ENCODE measurements at regions not wholly inside any gene's neighbourhood (a gene's known extent, or its start where the extent isn't known, plus 50 kb on each side); places are given as distances from the start of the nearest gene placed in this dataset.

DNA sequence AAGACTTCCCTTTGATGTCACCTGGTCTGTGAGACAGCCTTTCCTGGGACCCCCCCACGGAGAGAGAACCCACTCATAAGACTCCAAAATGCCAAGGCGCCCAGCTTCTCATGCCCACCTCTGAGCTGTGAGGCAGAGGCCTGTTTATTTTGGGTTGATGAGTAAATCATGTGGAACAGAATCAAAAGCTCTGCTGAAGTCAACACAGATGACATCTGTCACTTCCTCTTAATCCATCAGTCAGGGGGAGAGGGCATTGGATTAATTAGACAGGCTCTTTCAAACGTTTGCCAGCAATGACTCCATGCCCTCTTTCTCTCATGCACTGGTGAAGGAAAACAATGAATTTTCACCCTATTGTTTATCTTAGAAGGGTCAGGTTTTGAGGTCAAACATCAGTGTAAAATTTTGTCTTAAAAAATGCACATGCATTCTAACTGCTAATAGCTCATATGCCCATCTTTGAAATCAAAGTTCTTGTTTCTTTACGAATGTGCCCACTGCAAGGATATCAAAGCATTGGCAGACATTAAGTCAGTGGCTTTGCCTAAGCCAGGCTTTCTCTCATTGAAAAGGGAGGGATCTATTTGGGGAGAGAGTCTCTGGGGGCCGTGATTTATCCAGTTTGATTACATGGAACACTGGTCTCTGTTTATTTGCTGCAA lies 184.1 kb downstream of the ACKR3 start:
- H3K4me3 ChIP-seq (replicated peaks; ENCODE audit: low read depth, low read length): no peak overlapping the region
- no peak for DNase-seq (ENCODE audit: low read depth)
- no peak for TF ChIP-seq CTCF (IDR thresholded peaks at IDR 0.05; ENCODE audit: low read length, missing control alignments)

DNA sequence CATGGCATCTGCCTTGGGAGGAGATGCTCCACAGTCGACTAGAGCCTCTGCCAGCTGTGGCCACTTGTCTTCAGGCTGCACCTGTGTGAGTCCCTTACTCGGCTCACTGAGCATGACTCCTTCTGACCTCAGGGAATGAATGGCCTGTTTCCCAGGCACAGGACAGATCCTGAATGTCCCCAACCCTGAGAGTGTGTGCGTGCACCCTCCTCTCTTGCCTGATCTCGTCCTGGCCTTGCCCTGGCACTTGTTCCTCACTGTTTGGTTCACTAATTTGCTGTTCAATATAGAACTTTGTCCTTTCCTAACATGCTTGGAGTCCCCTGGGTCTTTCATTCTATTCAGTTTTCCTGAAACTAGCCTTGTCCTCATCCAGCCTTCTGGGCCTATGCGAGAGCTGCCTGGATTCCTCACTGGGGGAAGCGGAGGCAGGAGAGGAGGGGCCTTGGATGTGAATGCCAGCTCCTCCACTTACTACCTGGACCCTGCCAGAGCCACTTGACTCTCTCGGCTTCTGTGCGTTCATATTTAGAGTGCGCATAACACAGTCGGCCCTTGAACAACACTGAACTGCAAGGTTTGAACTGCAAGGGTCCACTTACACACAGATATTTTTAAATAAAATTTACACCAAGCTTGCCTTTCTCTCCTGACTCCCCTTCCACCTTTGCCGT lies 184.8 kb downstream of the ACKR3 start:
- H3K4me3 ChIP-seq (replicated peaks; ENCODE audit: low read depth, low read length): no peak overlapping the region
- DNase-seq (ENCODE audit: low read depth): no peak
- no peak for TF ChIP-seq CTCF (IDR thresholded peaks at IDR 0.05; ENCODE audit: low read length, missing control alignments)

DNA sequence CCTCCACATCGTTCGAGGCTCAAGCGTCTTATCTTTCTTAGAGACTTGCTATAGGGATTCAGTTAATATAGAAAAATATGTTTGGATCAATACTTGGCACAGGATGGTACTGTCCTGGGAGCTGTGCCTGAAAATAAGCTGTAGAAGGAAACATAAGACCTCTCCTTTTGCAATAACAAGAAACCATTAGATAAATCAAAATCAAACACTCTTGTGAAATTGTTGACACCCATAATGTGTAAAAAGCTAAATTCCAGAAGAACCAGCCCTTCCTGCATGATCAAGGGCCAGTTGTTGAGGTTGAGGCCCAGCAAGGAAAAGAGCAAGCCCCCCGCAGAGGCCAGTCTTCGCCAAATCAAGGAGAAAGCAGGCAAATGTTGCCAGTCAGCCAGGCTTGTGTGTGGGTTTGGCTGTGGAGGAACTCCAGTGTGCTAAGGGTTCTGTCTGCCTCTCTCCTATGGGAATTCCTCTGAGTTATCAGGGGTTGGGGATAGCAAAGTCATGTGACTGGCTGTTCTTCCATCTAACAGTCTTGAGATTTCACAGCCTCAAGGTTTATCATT lies 185.7 kb downstream of the ACKR3 start:
- no peak for TF ChIP-seq CTCF (IDR thresholded peaks at IDR 0.05; ENCODE audit: low read length, missing control alignments)
- H3K4me3 ChIP-seq (replicated peaks; ENCODE audit: low read depth, low read length): no peak overlapping the region
- no peak for DNase-seq (ENCODE audit: low read depth)

DNA sequence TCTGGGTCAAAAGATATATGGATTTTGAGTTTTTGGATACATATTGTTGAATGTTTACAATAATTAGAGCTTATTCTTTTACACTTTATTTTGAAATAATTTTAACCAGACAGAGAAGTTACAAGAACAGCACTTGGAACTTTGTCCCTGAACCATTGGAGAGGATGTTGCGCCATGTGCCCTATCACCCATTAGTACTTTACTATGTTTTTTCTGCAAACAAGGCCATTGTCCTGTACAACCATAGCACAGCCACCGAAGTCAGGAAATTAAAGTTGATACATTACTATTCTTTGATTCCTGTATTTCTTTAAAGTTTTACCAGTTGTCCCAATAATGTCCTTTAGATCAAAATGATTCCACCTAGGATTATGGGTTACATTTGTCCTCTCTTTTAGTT lies 188.8 kb downstream of the ACKR3 start:
- no peak for TF ChIP-seq CTCF (IDR thresholded peaks at IDR 0.05; ENCODE audit: low read length, missing control alignments)
- no peak for DNase-seq (ENCODE audit: low read depth)

GRCh38 chr2:236760246-236760645 lies 190.6 kb downstream of the ACKR3 start:
- TF ChIP-seq CTCF (IDR thresholded peaks at IDR 0.05; ENCODE audit: low read length, missing control alignments): no peak
- no peak overlapping the region for H3K4me3 ChIP-seq (replicated peaks; ENCODE audit: low read depth, low read length)
- no peak for DNase-seq (ENCODE audit: low read depth)

More for the DNA sequence above, 188.8 kb downstream of the ACKR3 start:
- H3K4me3 ChIP-seq (replicated peaks; ENCODE audit: low read depth, low read length): no peak overlapping the region

DNA sequence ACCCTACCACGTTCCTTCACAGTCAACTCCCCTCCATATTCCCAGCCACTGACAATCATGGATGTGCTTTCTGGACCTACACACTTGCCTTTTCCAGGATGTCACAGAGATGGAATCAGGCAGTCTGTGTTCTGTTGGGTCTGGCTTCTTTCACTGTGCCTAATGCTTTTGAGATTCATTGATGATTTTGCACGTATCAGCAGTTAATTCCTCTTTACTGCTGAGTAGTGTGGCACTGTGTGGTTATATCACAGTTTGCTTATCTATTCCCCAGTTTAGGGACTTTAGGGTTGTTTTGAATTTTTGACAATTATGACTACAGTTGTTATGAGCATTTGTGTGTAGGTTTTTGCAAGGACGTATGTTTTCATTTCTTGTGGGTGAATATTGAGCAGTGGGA lies 191.7 kb downstream of the ACKR3 start:
- DNase-seq (ENCODE audit: low read depth): no peak
- no peak overlapping the region for H3K4me3 ChIP-seq (replicated peaks; ENCODE audit: low read depth, low read length)
- TF ChIP-seq CTCF (IDR thresholded peaks at IDR 0.05; ENCODE audit: low read length, missing control alignments): no peak

All from fibroblast of pulmonary artery (primary cell).